GM18508 (cell line): ENCODE measurements at regions not wholly inside any gene's neighbourhood (a gene's known extent, or its start where the extent isn't known, plus 50 kb on each side); places are given as distances from the start of the nearest gene placed in this dataset.

Source experiments
- ATAC-seq: cut with Tn5 transposase; IDR thresholded peaks from one replicate; pipeline ENCODE4 v1.9.1; 2021; ENCODE audit warnings: moderate number of reproducible peaks; ENCODE audit not compliant: insufficient read depth, unreplicated experiment

- no peak for ATAC-seq
Observed at GRCh38 chr2:147388217-147388616, 456.6 kb upstream of the ACVR2A start.

GRCh38 chr2:147386284-147386683 lies 458.5 kb upstream of the ACVR2A start:
- ATAC-seq = no peak

GRCh38 chr2:147385600-147385999 lies 459.2 kb upstream of the ACVR2A start:
- ATAC-seq = no peak

GRCh38 chr2:147384659-147385058 lies 460.2 kb upstream of the ACVR2A start:
- ATAC-seq = no peak

- no peak for ATAC-seq
Observed at GRCh38 chr2:147382322-147382948, 462.4 kb upstream of the ACVR2A start.

- no peak for ATAC-seq
Observed at GRCh38 chr2:147378403-147378802, 466.4 kb upstream of the ACVR2A start.

GRCh38 chr2:147375073-147375472 lies 469.8 kb upstream of the ACVR2A start:
- ATAC-seq = no peak

GRCh38 chr2:147374423-147374811 lies 470.4 kb upstream of the ACVR2A start:
- no peak for ATAC-seq

GRCh38 chr2:147373800-147374422 lies 470.9 kb upstream of the ACVR2A start:
- no peak for ATAC-seq

- no peak for ATAC-seq
Observed at GRCh38 chr2:147368306-147368705, 476.5 kb upstream of the ACVR2A start.

- ATAC-seq = no peak
Observed at GRCh38 chr2:147366279-147366678, 478.6 kb upstream of the ACVR2A start.

GRCh38 chr2:147365622-147366021 lies 479.2 kb upstream of the ACVR2A start:
- no peak for ATAC-seq

- no peak for ATAC-seq
Observed at GRCh38 chr2:147364597-147364996, 480.2 kb upstream of the ACVR2A start.

GRCh38 chr2:147363181-147363580 lies 481.6 kb upstream of the ACVR2A start:
- ATAC-seq = no peak

- ATAC-seq = no peak
Observed at GRCh38 chr2:147358375-147358774, 486.5 kb upstream of the ACVR2A start.

GRCh38 chr2:147356157-147356556 lies 488.7 kb upstream of the ACVR2A start:
- ATAC-seq = no peak

GRCh38 chr2:147355706-147356105 lies 489.1 kb upstream of the ACVR2A start:
- no peak for ATAC-seq

GRCh38 chr2:147353072-147353381 lies 491.8 kb upstream of the ACVR2A start:
- no peak for ATAC-seq

- no peak for ATAC-seq
Observed at GRCh38 chr2:147352264-147353071, 492.4 kb upstream of the ACVR2A start.

GRCh38 chr2:147351784-147352183 lies 493.0 kb upstream of the ACVR2A start:
- ATAC-seq = no peak

- ATAC-seq = no peak
Observed at GRCh38 chr2:147348931-147349555, 495.8 kb upstream of the ACVR2A start.
